DMS53 (cell line): ENCODE measurements at regions not wholly inside any gene's neighbourhood (a gene's known extent, or its start where the extent isn't known, plus 50 kb on each side); places are given as distances from the start of the nearest gene placed in this dataset.
"Not testable (repeated sequence)": the region's sequence is repeated elsewhere in the genome, so short reads cannot be mapped to it uniquely, and the experiment has no call there.

ENCODE experiments used
- DNase-seq: peaks from one replicate; lab custom pipeline; 2025; lab: John Stamatoyannopoulos, UW

DNA sequence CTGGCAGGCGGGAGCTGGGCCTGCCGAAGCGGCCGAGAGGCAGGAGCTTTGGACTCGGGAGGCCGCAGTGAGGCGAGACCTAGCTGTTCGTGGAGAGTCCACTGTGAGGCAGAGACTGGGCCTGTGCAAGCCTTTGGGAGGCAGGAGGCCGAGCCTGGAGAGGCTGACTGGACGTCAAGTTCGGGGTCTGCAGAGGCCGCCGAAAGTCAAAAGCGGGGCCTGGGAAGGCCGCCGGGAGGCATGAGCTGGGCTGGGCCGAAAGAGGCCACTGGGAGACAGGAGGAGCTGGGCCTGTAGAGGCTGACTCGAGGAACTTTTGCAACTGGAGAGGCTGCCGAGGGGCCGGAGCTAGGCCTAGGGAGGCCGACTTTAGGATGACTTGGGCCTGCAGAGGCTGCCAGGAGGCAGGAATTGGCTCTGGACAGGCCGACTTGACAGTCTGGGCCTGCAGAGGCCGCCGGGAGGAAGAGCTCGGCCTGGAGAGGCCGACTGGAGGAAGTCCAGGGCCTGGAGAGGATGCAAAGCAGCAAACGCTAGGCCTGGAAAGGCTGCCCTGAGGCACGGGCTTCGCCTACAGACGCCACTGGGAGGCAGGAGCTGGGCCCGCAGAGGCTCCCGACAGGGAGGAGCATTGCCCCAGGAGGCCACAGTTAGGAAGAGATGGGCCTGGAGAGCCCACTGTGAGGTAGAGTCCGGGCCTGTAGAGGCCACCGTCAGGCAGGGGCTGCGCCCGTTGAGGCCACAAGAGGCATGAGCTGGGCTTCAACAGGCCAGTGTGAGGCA is 304.0 kb downstream of the ZNF479 start:
- not testable (repeated sequence) for DNase-seq

DNA sequence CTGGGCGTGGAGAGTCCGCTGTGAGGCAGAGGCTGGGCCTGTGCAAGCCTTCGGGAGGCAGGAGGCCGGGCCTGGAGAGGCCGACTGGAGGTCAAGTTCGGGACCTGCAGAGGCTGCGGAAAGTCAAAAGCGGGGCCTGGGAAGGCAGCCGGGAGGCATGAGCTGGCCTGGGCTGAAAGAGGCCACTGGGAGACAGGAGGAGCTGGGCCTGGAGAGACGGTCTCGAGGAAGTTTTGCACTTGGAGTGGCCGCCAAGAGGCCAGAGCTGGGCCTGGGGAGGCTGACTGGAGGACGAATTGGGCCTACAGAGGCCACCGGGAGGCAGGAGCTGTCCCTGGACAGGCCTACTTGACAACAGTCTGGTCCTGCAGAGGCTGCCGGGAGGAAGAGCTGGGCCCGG is 304.7 kb downstream of the ZNF479 start:
- not testable (repeated sequence) for DNase-seq

DNA sequence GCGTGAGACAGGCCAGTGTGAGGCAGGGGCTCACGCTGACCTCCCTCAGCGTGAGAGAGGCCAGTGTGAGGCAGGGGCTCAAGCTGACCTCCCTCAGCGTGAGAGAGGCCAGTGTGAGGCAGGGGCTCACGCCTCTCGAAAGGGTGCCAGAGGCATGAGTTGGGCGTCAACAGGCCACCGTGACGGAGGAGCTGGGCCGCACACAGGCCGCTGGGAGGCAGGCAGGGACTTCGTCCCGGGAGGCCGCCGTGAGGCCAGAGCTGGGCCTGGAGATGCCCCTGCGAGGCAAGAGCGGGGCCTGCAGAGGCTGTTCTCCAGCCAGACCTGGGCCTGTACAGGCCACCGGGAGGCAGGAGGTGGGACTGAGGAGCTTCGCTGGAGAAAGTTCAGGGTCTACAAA is 305.7 kb downstream of the ZNF479 start:
- DNase-seq = not testable (repeated sequence)

GRCh38 chr7:56825756-56826540 is 306.3 kb downstream of the ZNF479 start:
- DNase-seq = not testable (repeated sequence)

GRCh38 chr7:56825121-56825520 is 307.1 kb downstream of the ZNF479 start:
- DNase-seq = not testable (repeated sequence)

GRCh38 chr7:56823872-56824635 is 308.2 kb downstream of the ZNF479 start:
- not testable (repeated sequence) for DNase-seq

DNA sequence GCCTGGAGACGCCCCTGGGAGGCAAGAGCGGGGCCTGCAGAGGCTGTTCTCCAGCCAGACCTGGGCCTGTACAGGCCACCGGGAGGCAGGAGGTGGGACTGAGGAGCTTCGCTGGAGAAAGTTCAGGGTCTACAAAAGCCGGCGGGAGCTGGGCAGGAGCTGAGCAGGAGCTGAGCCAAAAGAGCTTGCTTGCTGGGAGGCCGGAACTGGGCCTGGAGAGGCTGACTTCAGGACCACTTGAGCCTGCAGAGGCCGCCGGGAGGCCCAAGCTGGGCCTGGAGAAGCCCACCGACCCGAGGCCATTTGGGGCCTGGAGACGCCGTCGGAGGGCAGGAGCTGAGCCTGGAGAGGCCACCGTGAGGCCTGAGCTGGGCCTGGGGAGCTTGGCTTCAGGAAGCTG is 309.0 kb downstream of the ZNF479 start:
- DNase-seq = not testable (repeated sequence)

GRCh38 chr7:56822153-56822552 is 310.1 kb downstream of the ZNF479 start:
- not testable (repeated sequence) for DNase-seq

DNA sequence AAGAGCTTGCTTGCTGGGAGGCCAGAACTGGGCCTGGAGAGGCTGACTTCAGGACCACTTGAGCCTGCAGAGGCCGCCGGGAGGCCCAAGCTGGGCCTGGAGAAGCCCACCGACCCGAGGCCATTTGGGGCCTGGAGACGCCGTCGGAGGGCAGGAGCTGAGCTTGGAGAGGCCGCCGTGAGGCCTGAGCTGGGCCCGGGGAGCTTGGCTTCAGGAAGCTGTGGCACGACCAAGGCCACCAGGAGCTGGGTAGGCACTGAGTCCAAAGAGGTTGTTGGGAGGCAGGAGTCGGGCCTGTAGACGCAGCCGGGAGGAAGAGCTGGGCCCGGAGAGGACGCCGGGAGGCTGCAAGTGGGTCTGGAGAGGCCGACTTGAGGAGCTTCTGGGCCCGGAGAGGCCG is 310.7 kb downstream of the ZNF479 start:
- not testable (repeated sequence) for DNase-seq

DNA sequence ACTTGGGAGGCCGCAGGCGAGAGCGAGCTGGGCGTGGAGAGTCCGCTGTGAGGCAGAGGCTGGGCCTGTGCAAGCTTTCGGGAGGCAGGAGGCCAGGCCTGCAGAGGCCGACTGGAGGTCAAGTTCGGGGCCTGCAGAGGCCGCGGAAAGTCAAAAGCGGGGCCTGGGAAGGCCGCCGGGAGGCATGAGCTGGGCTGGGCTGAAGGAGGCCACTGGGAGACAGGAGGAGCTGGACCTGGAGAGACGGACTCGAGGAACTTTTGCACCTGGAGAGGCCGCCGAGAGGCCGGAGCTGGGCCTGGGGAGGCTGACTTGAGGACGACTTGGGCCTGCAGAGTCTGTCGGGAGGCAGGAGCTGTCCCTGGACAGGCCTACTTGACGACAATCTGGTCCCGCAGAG is 314.0 kb downstream of the ZNF479 start:
- DNase-seq = not testable (repeated sequence)

GRCh38 chr7:56814911-56815310 is 317.3 kb downstream of the ZNF479 start:
- DNase-seq = peak; percentile 2

GRCh38 chr7:56814390-56814789 is 317.8 kb downstream of the ZNF479 start:
- DNase-seq = not testable (repeated sequence)

DNA sequence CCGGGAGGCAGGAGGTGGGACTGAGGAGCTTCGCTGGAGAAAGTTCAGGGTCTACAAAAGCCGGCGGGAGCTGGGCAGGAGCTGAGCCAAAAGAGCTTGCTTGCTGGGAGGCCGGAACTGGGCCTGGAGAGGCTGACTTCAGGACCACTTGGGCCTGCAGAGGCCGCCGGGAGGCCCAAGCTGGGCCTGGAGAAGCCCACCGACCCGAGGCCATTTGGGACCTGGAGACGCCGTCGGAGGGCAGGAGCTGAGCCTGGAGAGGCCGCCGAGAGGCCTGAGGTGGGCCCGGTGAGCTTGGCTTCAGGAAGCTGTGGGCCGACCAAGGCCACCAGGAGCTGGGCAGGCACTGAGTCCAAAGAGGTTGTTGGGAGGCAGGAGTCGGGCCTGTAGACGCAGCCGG is 318.3 kb downstream of the ZNF479 start:
- not testable (repeated sequence) for DNase-seq

GRCh38 chr7:56811516-56812070 is 320.6 kb downstream of the ZNF479 start:
- not testable (repeated sequence) for DNase-seq

GRCh38 chr7:56811081-56811480 is 321.2 kb downstream of the ZNF479 start:
- DNase-seq = no peak

GRCh38 chr7:56810466-56810865 is 321.8 kb downstream of the ZNF479 start:
- no peak for DNase-seq

DNA sequence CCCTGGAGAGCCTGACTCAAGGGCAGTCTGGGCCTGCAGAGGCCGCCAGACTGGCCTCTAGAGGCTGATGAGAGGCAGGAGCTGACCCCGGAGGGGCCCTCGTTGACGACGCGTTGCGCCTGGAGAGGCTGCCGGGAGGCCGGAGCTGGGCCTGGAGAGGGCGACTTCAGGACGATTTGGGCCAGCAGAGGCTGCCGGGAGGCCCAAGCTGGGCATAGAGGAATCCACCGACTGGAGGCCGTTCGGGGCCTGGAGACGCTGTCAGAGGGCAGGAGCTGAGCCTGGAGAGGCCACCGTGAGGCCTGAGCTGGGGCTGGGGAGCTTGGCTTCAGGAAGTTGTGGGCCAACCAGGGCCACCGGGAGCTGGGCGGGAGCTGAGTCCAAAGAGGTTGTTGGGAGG is 322.5 kb downstream of the ZNF479 start:
- DNase-seq = not testable (repeated sequence)

GRCh38 chr7:56804755-56805064 is 327.5 kb downstream of the ZNF479 start:
- not testable (repeated sequence) for DNase-seq

DNA sequence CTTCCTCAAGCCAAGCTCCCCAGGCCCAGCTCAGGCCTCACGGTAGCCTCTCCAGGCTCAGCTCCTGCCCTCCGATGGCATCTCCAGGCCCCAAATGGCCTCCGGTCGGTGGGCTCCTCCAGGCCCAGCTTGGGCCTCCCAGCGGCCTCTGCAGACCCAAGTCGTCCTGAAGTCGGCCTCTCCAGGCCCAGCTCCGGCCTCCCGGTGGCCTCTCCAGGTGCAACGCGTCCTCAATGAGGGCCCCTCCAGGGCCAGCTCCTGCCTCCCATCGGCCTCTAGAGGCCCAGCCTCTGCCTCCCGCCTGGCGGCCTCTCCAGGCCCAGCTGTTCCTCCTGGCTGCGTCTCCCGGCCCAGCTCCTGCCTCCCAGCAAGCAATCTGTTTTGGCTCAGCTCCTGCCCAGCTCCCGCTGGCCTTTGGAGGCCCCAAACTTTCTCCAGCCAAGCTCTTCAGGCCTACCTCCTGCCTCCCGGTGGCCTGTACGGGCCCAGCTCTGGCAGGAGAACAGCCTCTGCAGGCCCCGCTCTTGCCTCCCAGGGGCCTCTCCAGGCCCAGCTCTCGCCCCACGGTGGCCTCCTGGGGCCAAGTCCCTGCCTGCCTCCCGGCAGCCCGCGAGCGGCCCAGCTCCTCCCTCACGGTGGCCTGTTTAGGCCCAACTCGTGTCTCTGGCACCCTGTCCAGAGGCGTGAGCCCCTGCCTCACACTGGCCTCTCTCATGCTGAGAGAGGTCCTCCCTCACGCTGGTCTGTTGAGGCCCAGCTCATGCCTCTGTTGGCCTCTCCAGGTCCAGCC is 328.1 kb downstream of the ZNF479 start:
- not testable (repeated sequence) for DNase-seq

DNA sequence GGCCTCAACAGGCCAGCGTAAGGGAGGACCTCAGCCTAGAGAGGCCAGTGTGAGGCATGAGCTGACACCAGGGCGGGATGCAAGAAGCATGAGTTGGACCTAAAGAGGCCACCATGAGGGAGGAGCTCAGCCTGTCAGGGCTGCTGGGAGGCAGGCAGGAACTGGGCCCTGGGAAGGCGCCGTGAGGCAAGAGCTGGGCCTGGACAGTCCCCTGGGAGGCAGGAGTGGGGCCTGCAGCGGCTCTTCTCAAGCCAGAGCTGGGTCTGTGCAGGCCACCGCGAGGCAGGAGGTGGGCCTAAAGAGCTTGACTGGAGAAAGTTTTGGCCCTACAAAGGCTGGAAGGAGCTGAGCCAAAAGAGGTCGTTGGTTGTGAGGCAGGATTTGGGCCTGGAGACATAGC is 328.9 kb downstream of the ZNF479 start:
- not testable (repeated sequence) for DNase-seq

DNA sequence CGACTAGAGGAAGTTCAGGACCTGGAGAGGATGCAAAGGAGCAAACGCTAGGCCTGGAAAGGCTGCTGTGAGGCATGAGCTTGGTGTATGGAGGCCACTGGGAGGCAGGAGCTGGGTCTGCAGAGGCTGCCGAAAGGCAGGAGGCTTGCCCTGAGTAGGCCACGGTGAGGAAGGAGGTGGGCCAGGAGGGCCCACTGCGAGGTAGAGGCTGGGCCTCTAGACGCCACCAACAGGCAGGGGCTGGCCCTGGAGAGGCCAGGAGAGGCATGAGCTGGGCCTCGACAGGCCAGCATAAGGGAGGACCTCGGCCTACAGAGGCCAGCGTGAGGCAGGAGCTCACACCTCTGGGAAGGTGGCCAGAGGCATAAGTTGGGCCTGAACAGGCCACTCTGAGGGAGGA is 330.0 kb downstream of the ZNF479 start:
- not testable (repeated sequence) for DNase-seq
